GM19468 (cell line): ENCODE measurements at regions not wholly inside any gene's neighbourhood (a gene's known extent, or its start where the extent isn't known, plus 50 kb on each side); places are given as distances from the start of the nearest gene placed in this dataset.
"Not testable (repeated sequence)": the region's sequence is repeated elsewhere in the genome, so short reads cannot be mapped to it uniquely, and the experiment has no call there.

Experiments
- ATAC-seq: cut with Tn5 transposase; IDR thresholded peaks from one replicate; pipeline ENCODE4 v1.9.1; 2021; ENCODE audit warnings: mild to moderate bottlenecking, moderate library complexity, moderate number of reproducible peaks; ENCODE audit not compliant: unreplicated experiment; ENCODE audit errors: extremely low read depth

- no peak for ATAC-seq
Observed at GRCh38 chr2:147177071-147177857, 667.6 kb upstream of the ACVR2A start.

- ATAC-seq: no peak
Observed at GRCh38 chr2:147174824-147175254, 670.0 kb upstream of the ACVR2A start.

GRCh38 chr2:147173798-147174197 lies 671.0 kb upstream of the ACVR2A start:
- no peak for ATAC-seq

GRCh38 chr2:147173189-147173581 lies 671.6 kb upstream of the ACVR2A start:
- ATAC-seq: no peak

GRCh38 chr2:147172493-147173188 lies 672.2 kb upstream of the ACVR2A start:
- ATAC-seq: no peak

GRCh38 chr2:147171941-147172340 lies 672.9 kb upstream of the ACVR2A start:
- no peak for ATAC-seq

GRCh38 chr2:147170932-147171331 lies 673.9 kb upstream of the ACVR2A start:
- no peak for ATAC-seq

- no peak for ATAC-seq
Observed at GRCh38 chr2:147165697-147166382, 679.0 kb upstream of the ACVR2A start.

- ATAC-seq: no peak
Observed at GRCh38 chr2:147164563-147164962, 680.3 kb upstream of the ACVR2A start.

- no peak for ATAC-seq
Observed at GRCh38 chr2:147161746-147162145, 683.1 kb upstream of the ACVR2A start.

- no peak for ATAC-seq
Observed at GRCh38 chr2:147156970-147157369, 687.9 kb upstream of the ACVR2A start.

GRCh38 chr2:147150241-147150635 lies 694.6 kb upstream of the ACVR2A start:
- ATAC-seq: no peak

- ATAC-seq: no peak
Observed at GRCh38 chr2:147149575-147150240, 695.1 kb upstream of the ACVR2A start.

- ATAC-seq: no peak
Observed at GRCh38 chr2:147147802-147148201, 697.0 kb upstream of the ACVR2A start.

- ATAC-seq: no peak
Observed at GRCh38 chr2:147141930-147142329, 702.9 kb upstream of the ACVR2A start.

GRCh38 chr2:147139732-147140131 lies 705.1 kb upstream of the ACVR2A start:
- not testable (repeated sequence) for ATAC-seq

- ATAC-seq: no peak
Observed at GRCh38 chr2:147137711-147138110, 707.1 kb upstream of the ACVR2A start.

- no peak for ATAC-seq
Observed at GRCh38 chr2:147135376-147135775, 709.5 kb upstream of the ACVR2A start.

- no peak for ATAC-seq
Observed at GRCh38 chr2:147133286-147133908, 711.4 kb upstream of the ACVR2A start.

- ATAC-seq: no peak
Observed at GRCh38 chr2:147125145-147125544, 719.7 kb upstream of the ACVR2A start.
